C4-2B (cell line): ENCODE measurements at regions not wholly inside any gene's neighbourhood (a gene's known extent, or its start where the extent isn't known, plus 50 kb on each side); places are given as distances from the start of the nearest gene placed in this dataset.
"Not testable (repeated sequence)": the region's sequence is repeated elsewhere in the genome, so short reads cannot be mapped to it uniquely, and the experiment has no call there.

Experiments used
- H3K27ac ChIP-seq: fragments of 450-650 bp; 2 replicates; pipeline ENCODE4 v1.5.1; 2017
- CTCF ChIP-seq: fragments of 450-650 bp; conservative IDR thresholded peaks from 2 replicates; pipeline ENCODE4 v1.5.1; 2017; ENCODE audit warnings: mild to moderate bottlenecking
- ZFX ChIP-seq: fragments of 450-650 bp; IDR thresholded peaks from 2 replicates; pipeline ENCODE4 v1.6.1; 2017

GRCh38 chr15:69669446-69669845 lies 216.8 kb downstream of the RPLP1 start:
- TF ChIP-seq CTCF (no peak), ZFX (no peak)
- no peak overlapping the region for H3K27ac ChIP-seq

- no peak overlapping the region for H3K27ac ChIP-seq
- TF ChIP-seq CTCF (no peak), ZFX (no peak)
These were observed 220.8 kb downstream of the RPLP1 start for GRCh38 chr15:69673291-69673881.

GRCh38 chr15:69675731-69676130 lies 223.1 kb downstream of the RPLP1 start:
- TF ChIP-seq CTCF (no peak), ZFX (no peak)
- H3K27ac ChIP-seq: no peak overlapping the region

GRCh38 chr15:69677403-69677802 lies 224.8 kb downstream of the RPLP1 start:
- no peak overlapping the region for H3K27ac ChIP-seq
- TF ChIP-seq ZFX: no peak
- no peak for TF ChIP-seq CTCF

GRCh38 chr15:69679623-69680228 lies 227.1 kb downstream of the RPLP1 start:
- no peak overlapping the region for H3K27ac ChIP-seq
- no peak for TF ChIP-seq ZFX
- TF ChIP-seq CTCF: no peak

GRCh38 chr15:69684823-69685222 lies 232.2 kb downstream of the RPLP1 start:
- not testable (repeated sequence) for H3K27ac ChIP-seq

- TF ChIP-seq ZFX (no peak), CTCF (no peak)
These were observed 233.2 kb downstream of the RPLP1 start for GRCh38 chr15:69685512-69686452.

More at GRCh38 chr15:69685512-69686452, 233.2 kb downstream of the RPLP1 start:
- H3K27ac ChIP-seq: no peak overlapping the region
